H9 (cell line): ENCODE measurements at regions not wholly inside any gene's neighbourhood (a gene's known extent, or its start where the extent isn't known, plus 50 kb on each side); places are given as distances from the start of the nearest gene placed in this dataset.

ENCODE experiments used
- DNase-seq: peaks from one replicate; pipeline ENCODE4 v3.0.0-alpha.2; 2017
- H2AFZ ChIP-seq: one replicate; pipeline ENCODE4 v1.6.1; 2013; ENCODE audit warnings: mild to moderate bottlenecking, low read length, control low read depth, moderate library complexity
- H2AK5ac ChIP-seq: 2 replicates; pipeline ENCODE4 v1.6.1; 2013; ENCODE audit warnings: low read length, control low read depth, mixed read lengths; ENCODE audit not compliant: insufficient read length
- H2BK120ac ChIP-seq: one replicate; pipeline ENCODE4 v1.6.1; 2013; ENCODE audit warnings: low read depth, mild to moderate bottlenecking, low read length, control low read depth, inconsistent platforms; ENCODE audit not compliant: poor library complexity, severe bottlenecking
- H2BK12ac ChIP-seq: 2 replicates; pipeline ENCODE4 v1.6.1; 2013; ENCODE audit warnings: low read length, control low read depth, mixed read lengths, low read depth; ENCODE audit not compliant: insufficient read length
- H2BK15ac ChIP-seq: 2 replicates; pipeline ENCODE4 v1.6.1; 2013; ENCODE audit warnings: low read depth, low read length, control low read depth
- H2BK20ac ChIP-seq: one replicate; pipeline ENCODE4 v1.6.1; 2013; ENCODE audit warnings: low read depth, mild to moderate bottlenecking, low read length, control low read depth, inconsistent platforms; ENCODE audit not compliant: poor library complexity, severe bottlenecking
- H2BK5ac ChIP-seq: 2 replicates; pipeline ENCODE4 v1.6.1; 2013; ENCODE audit warnings: low read length, control low read depth, mixed read lengths; ENCODE audit not compliant: insufficient read length
- H3K14ac ChIP-seq: 2 replicates; pipeline ENCODE4 v1.6.1; 2013; ENCODE audit warnings: low read length, control low read depth; ENCODE audit not compliant: insufficient read depth
- H3K18ac ChIP-seq: 2 replicates; pipeline ENCODE4 v1.6.1; 2013; ENCODE audit warnings: low read depth, mild to moderate bottlenecking, mixed read lengths, low read length, control low read depth; ENCODE audit not compliant: insufficient read length
- H3K23ac ChIP-seq: 2 replicates; pipeline ENCODE4 v1.6.1; 2013; ENCODE audit warnings: low read length, control low read depth, mixed read lengths, low read depth; ENCODE audit not compliant: insufficient read length
- H3K23me2 ChIP-seq: 2 replicates; pipeline ENCODE4 v1.6.1; 2013; ENCODE audit warnings: low read depth, mild to moderate bottlenecking, mixed read lengths, low read length, control low read depth; ENCODE audit not compliant: insufficient read length, poor library complexity, severe bottlenecking
- H3K27ac ChIP-seq: 2 replicates; pipeline ENCODE4 v1.5.1; 2013; ENCODE audit warnings: low read length, control low read depth, mixed read lengths, low read depth; ENCODE audit not compliant: insufficient read length
- H3K27me3 ChIP-seq: 2 replicates; pipeline ENCODE4 v1.6.1; 2013; ENCODE audit warnings: low read length, control low read depth, inconsistent platforms; ENCODE audit not compliant: insufficient read depth
- H3K4ac ChIP-seq: 2 replicates; pipeline ENCODE4 v1.6.1; 2013; ENCODE audit warnings: low read depth, mild to moderate bottlenecking, control low read depth, inconsistent platforms, low read length, moderate library complexity
- H3K4me1 ChIP-seq: 2 replicates; pipeline ENCODE4 v1.6.1; 2013; ENCODE audit warnings: low read length, control low read depth, inconsistent platforms; ENCODE audit not compliant: insufficient read depth
- H3K4me2 ChIP-seq: 2 replicates; pipeline ENCODE4 v1.6.1; 2013; ENCODE audit warnings: low read length, control low read depth, mixed read lengths; ENCODE audit not compliant: insufficient read length, insufficient read depth
- H3K56ac ChIP-seq: 2 replicates; pipeline ENCODE4 v1.6.1; 2013; ENCODE audit warnings: low read depth, mild to moderate bottlenecking, mixed read lengths, low read length, control low read depth; ENCODE audit not compliant: insufficient read length
- H3K79me1 ChIP-seq: 2 replicates; pipeline ENCODE4 v1.6.1; 2013; ENCODE audit warnings: low read depth, mild to moderate bottlenecking, moderate library complexity, low read length, control low read depth, inconsistent platforms; ENCODE audit not compliant: insufficient read depth, poor library complexity, severe bottlenecking
- H3K79me2 ChIP-seq: 2 replicates; pipeline ENCODE4 v1.6.1; 2013; ENCODE audit warnings: low read length, control low read depth, inconsistent platforms; ENCODE audit not compliant: insufficient read depth
- H3K9ac ChIP-seq: 2 replicates; pipeline ENCODE4 v1.6.1; 2013; ENCODE audit warnings: low read length, control low read depth, mixed read lengths; ENCODE audit not compliant: insufficient read length; ENCODE audit errors: extremely low read depth
- H3K9me3 ChIP-seq: one replicate; pipeline ENCODE4 v1.6.1; 2013; ENCODE audit warnings: low read depth, low read length, inconsistent platforms; ENCODE audit not compliant: control insufficient read depth
- H3T11ph ChIP-seq: one replicate; pipeline ENCODE4 v1.6.1; 2013; ENCODE audit warnings: mild to moderate bottlenecking, low read length, control low read depth, inconsistent platforms
- H4K20me1 ChIP-seq: one replicate; pipeline ENCODE4 v1.6.1; 2013; ENCODE audit not compliant: control insufficient read depth, insufficient read length, insufficient read depth
- H4K5ac ChIP-seq: 2 replicates; pipeline ENCODE4 v1.6.1; 2013; ENCODE audit warnings: low read depth, mild to moderate bottlenecking, mixed read lengths, low read length, control low read depth; ENCODE audit not compliant: insufficient read length
- H4K8ac ChIP-seq: replicated peaks from 2 replicates; pipeline ENCODE4 v1.6.1; 2013; ENCODE audit warnings: low read length, control low read depth, mixed read lengths, low read depth; ENCODE audit not compliant: insufficient read length
- H4K91ac ChIP-seq: 2 replicates; pipeline ENCODE4 v1.6.1; 2013; ENCODE audit warnings: low read depth, mild to moderate bottlenecking, moderate library complexity, mixed read lengths, low read length, control low read depth; ENCODE audit not compliant: insufficient read length
- H3K27ac Mint-ChIP-seq, 3 experiments: 2 replicates in 2 of 3; 3 replicates in 1 of 3; pipeline ENCODE4 v1.8.0; 2020 to 2021; ENCODE audit warnings: mixed read lengths in 3 of 3, mild to moderate bottlenecking in 1 of 3, moderate library complexity in 1 of 3
- H3K27me3 Mint-ChIP-seq: 2 replicates; pipeline ENCODE4 v1.8.0; 2021; ENCODE audit warnings: low read depth, mild to moderate bottlenecking, moderate library complexity, mixed read lengths
- H3K36me3 Mint-ChIP-seq, 3 experiments: 2 replicates in 2 of 3; 3 replicates in 1 of 3; pipeline ENCODE4 v1.8.0; 2020 to 2021; ENCODE audit warnings: low read depth in 3 of 3, mixed read lengths in 3 of 3; ENCODE audit not compliant: insufficient read depth in 1 of 3
- H3K4me1 Mint-ChIP-seq, 2 experiments: 2 replicates each; pipeline ENCODE4 v1.8.0; 2020; ENCODE audit warnings: mixed read lengths in 2 of 2
- H3K4me3 Mint-ChIP-seq, 2 experiments: 2 replicates in 1 of 2; 3 replicates in 1 of 2; pipeline ENCODE4 v1.8.0; 2020 to 2021; ENCODE audit warnings: mild to moderate bottlenecking in 2 of 2, mixed read lengths in 2 of 2, moderate library complexity in 1 of 2
- H3K9me3 Mint-ChIP-seq, 2 experiments: 2 replicates in 1 of 2; 3 replicates in 1 of 2; pipeline ENCODE4 v1.8.0; 2020; ENCODE audit warnings: mild to moderate bottlenecking in 2 of 2, mixed read lengths in 2 of 2, moderate library complexity in 1 of 2
- CTCF ChIP-seq: fragments of 200-600 bp; sonication (generic); conservative IDR thresholded peaks from 3 replicates; pipeline ENCODE4 v1.8.0; 2021; ENCODE audit warnings: antibody characterized with exemption, mild to moderate bottlenecking
- WGBS: extraction: QIAGEN DNeasy Blood & Tissue Kit; methylation state at CpG from one replicate; pipeline ENCODE4 v1.1.7; 2013; ENCODE audit warnings: missing lambda C conversion rate, low lambda C conversion rate, mixed read lengths; ENCODE audit not compliant: insufficient read length; ENCODE audit errors: extremely low coverage; 5-methylcytosine and 5-hydroxymethylcytosine counted together

- Histone ChIP-seq H2BK120ac (no peak overlapping the region), H3K4me1 (no peaks in the 10 kb centered on the region), H2AK5ac (no peak overlapping the region), H3K9ac (no peak overlapping the region), H3K23me2 (no peaks in the 10 kb centered on the region), H3K4ac (no peak overlapping the region), H3T11ph (no peak overlapping the region), H3K79me2 (no peaks in the 10 kb centered on the region), H4K8ac (no peak overlapping the region), H4K5ac (no peak overlapping the region), H2BK5ac (no peak overlapping the region), H3K9me3 (no peaks in the 10 kb centered on the region), H3K18ac (no peak overlapping the region), H3K14ac (no peak overlapping the region), H2BK20ac (no peak overlapping the region), H2AFZ (no peak overlapping the region), H3K4me2 (no peak overlapping the region), H3K27ac (no peak overlapping the region), H2BK12ac (no peak overlapping the region), H4K20me1 (no peaks in the 10 kb centered on the region), H3K27me3 (no peaks in the 10 kb centered on the region), H3K79me1 (no peaks in the 10 kb centered on the region), H3K56ac (no peak overlapping the region), H4K91ac (no peak overlapping the region), H2BK15ac (no peak overlapping the region), H3K23ac (no peak overlapping the region)
- Mint-ChIP-seq H3K9me3 (no peaks in the 10 kb centered on the region; a peak in 1 of 5 replicates), H3K4me1 (no peaks in the 10 kb centered on the region), H3K4me3 (no peak overlapping the region), H3K27ac (no peak overlapping the region), H3K36me3 (no peaks in the 10 kb centered on the region), H3K27me3 (no peaks in the 10 kb centered on the region)
- DNase-seq, result no peak
- no peak for TF ChIP-seq CTCF
- WGBS, result no CpG with 5 or more reads among the region's 2 CpGs
These were observed 567.4 kb downstream of the CBLN2 start for GRCh38 chr18:71976744-71977143.
